DND-41 (cell line): ENCODE measurements at regions not wholly inside any gene's neighbourhood (a gene's known extent, or its start where the extent isn't known, plus 50 kb on each side); places are given as distances from the start of the nearest gene placed in this dataset.
"Not testable (repeated sequence)": the region's sequence is repeated elsewhere in the genome, so short reads cannot be mapped to it uniquely, and the experiment has no call there.

Source experiments
- ATAC-seq: fragments of 200-7000 bp; cut with Tn5 transposase; 3 replicates; pipeline ENCODE4 v1.9.1; 2021; ENCODE audit warnings: low read depth; ENCODE audit not compliant: insufficient read depth
- DNase-seq: peaks from one replicate; pipeline ENCODE4 v3.0.0-alpha.2; 2020
- H2AFZ ChIP-seq: 2 replicates; pipeline ENCODE4 v1.6.0; 2012; ENCODE audit warnings: low read depth, low read length
- H3K27ac ChIP-seq: 2 replicates; pipeline ENCODE4 v1.5.1; 2012; ENCODE audit warnings: low read length, inconsistent platforms
- H3K27me3 ChIP-seq: fragments of 200-600 bp; sonication (generic); 2 replicates; pipeline ENCODE4 v1.6.0; 2012; ENCODE audit warnings: low read length, mild to moderate bottlenecking, inconsistent platforms; ENCODE audit not compliant: insufficient read depth, poor library complexity
- H3K36me3 ChIP-seq: 2 replicates; pipeline ENCODE4 v1.5.1; 2012; ENCODE audit warnings: low read length, inconsistent platforms; ENCODE audit not compliant: insufficient read depth
- H3K4me1 ChIP-seq: 2 replicates; pipeline ENCODE4 v1.5.1; 2012; ENCODE audit warnings: mild to moderate bottlenecking, low read length; ENCODE audit not compliant: insufficient read depth
- H3K4me2 ChIP-seq: 2 replicates; pipeline ENCODE4 v1.6.0; 2012; ENCODE audit warnings: mild to moderate bottlenecking, moderate library complexity, low read length, inconsistent platforms; ENCODE audit not compliant: insufficient read depth
- H3K4me3 ChIP-seq, 2 experiments: fragments of 200-600 bp in 1 of 2; shearing (Covaris generic) in 1 of 2; 2 replicates each; pipeline ENCODE4 v1.5.1; 2012 to 2016; ENCODE audit warnings: inconsistent platforms in 2 of 2, low read length in 2 of 2, mild to moderate bottlenecking in 2 of 2, low read depth in 1 of 2, moderate library complexity in 1 of 2
- H3K79me2 ChIP-seq: 2 replicates; pipeline ENCODE4 v1.6.0; 2012; ENCODE audit warnings: low read length, inconsistent platforms; ENCODE audit not compliant: insufficient read depth
- H3K9ac ChIP-seq: 2 replicates; pipeline ENCODE4 v1.6.0; 2012; ENCODE audit warnings: low read depth, mild to moderate bottlenecking, inconsistent platforms, low read length, moderate library complexity
- H3K9me3 ChIP-seq: 2 replicates; pipeline ENCODE4 v1.5.1; 2012; ENCODE audit warnings: low read length, moderate library complexity, mild to moderate bottlenecking, inconsistent platforms; ENCODE audit not compliant: insufficient read depth, severe bottlenecking
- H4K20me1 ChIP-seq: 2 replicates; pipeline ENCODE4 v1.6.0; 2012; ENCODE audit warnings: low read length; ENCODE audit not compliant: insufficient read depth
- EZH2 ChIP-seq: IDR thresholded peaks from 3 replicates; pipeline ENCODE4 v1.6.1; 2012; ENCODE audit warnings: borderline replicate concordance, low read depth, mild to moderate bottlenecking, moderate library complexity, low read length, inconsistent platforms; ENCODE audit not compliant: severe bottlenecking
- TF ChIP-seq, protein P1 (sequence below): IDR thresholded peaks from 2 replicates; pipeline ENCODE4 v1.5.1; 2012; ENCODE audit warnings: borderline replicate concordance, low read length, moderate library complexity, mild to moderate bottlenecking; ENCODE audit not compliant: poor library complexity, severe bottlenecking; ENCODE audit errors: extremely low read depth

DNA sequence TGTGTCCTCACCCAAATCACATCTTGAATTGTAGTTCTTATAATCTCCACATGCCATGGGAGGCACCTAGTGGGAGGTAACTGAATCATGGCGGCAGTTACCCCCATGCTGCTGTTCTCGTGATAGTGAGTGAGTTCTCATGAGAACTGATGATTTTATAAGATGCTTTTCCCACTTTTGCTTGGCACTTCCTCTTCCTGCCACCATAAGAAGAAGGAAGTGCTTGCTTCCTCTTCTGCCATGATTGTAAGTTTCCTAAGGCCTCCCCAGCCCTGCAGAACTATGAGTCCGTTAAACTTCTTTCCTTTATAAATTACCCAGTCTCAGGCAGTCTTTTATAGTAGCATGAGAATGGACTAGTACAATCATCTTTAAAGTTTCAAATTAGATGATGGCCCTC is 902.4 kb upstream of the PIK3C3 start:
- Histone ChIP-seq H3K4me1 (no peaks in the 10 kb centered on the region), H3K36me3 (no peaks in the 10 kb centered on the region), H3K9me3 (no peaks in the 10 kb centered on the region), H3K27ac (no peak overlapping the region), H3K4me2 (no peak overlapping the region), H3K4me3 (no peak overlapping the region), H2AFZ (no peak overlapping the region), H3K9ac (no peak overlapping the region), H4K20me1 (no peaks in the 10 kb centered on the region), H3K79me2 (no peaks in the 10 kb centered on the region), H3K27me3 (no peaks in the 10 kb centered on the region)
- DNase-seq (no peak), ATAC-seq (no peak)
- TF ChIP-seq, protein P1, sequence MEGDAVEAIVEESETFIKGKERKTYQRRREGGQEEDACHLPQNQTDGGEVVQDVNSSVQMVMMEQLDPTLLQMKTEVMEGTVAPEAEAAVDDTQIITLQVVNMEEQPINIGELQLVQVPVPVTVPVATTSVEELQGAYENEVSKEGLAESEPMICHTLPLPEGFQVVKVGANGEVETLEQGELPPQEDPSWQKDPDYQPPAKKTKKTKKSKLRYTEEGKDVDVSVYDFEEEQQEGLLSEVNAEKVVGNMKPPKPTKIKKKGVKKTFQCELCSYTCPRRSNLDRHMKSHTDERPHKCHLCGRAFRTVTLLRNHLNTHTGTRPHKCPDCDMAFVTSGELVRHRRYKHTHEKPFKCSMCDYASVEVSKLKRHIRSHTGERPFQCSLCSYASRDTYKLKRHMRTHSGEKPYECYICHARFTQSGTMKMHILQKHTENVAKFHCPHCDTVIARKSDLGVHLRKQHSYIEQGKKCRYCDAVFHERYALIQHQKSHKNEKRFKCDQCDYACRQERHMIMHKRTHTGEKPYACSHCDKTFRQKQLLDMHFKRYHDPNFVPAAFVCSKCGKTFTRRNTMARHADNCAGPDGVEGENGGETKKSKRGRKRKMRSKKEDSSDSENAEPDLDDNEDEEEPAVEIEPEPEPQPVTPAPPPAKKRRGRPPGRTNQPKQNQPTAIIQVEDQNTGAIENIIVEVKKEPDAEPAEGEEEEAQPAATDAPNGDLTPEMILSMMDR, result no peak
- TF ChIP-seq EZH2, result no peak

- not testable (repeated sequence) for H3K9ac ChIP-seq, H3K27me3 ChIP-seq, DNase-seq, H3K36me3 ChIP-seq, H3K4me2 ChIP-seq, H4K20me1 ChIP-seq, H2AFZ ChIP-seq, H3K27ac ChIP-seq, ATAC-seq, H3K4me1 ChIP-seq, H3K79me2 ChIP-seq, H3K4me3 ChIP-seq, H3K9me3 ChIP-seq
Measured at GRCh38 chr18:41046250-41046649, 908.8 kb upstream of the PIK3C3 start.

DNA sequence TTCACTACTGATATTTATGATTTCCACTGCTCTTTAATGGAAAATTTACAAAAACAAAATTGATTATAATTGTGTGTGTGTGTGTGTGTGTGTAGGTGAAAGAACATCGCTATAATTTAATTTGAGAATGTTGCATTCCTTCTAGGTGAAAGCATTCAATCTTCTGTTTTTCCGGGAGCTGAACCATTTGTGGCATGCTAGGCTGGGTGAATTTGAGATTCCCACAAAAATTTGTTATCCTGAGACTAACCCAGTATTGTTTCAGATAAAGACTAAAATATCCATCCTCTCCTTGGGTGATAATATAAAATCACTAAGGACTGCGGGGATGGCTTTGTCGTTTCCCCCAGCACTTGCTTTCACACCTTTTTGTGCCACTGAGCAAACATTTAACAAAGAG is 911.2 kb upstream of the PIK3C3 start:
- ATAC-seq, result no peak
- H2AFZ ChIP-seq, result no peak overlapping the region
- H3K9ac ChIP-seq, result no peak overlapping the region
- DNase-seq, result no peak
- no peak overlapping the region for H3K4me3 ChIP-seq
- H3K9me3 ChIP-seq, result no peaks in the 10 kb centered on the region
- H4K20me1 ChIP-seq, result no peaks in the 10 kb centered on the region
- no peaks in the 10 kb centered on the region for H3K79me2 ChIP-seq
- H3K36me3 ChIP-seq, result no peaks in the 10 kb centered on the region
- H3K27ac ChIP-seq, result no peak overlapping the region
- H3K4me1 ChIP-seq, result no peaks in the 10 kb centered on the region
- no peak overlapping the region for H3K4me2 ChIP-seq
- TF ChIP-seq, protein P1, result no peak
- TF ChIP-seq EZH2, result no peak
- H3K27me3 ChIP-seq, result no peaks in the 10 kb centered on the region

DNA sequence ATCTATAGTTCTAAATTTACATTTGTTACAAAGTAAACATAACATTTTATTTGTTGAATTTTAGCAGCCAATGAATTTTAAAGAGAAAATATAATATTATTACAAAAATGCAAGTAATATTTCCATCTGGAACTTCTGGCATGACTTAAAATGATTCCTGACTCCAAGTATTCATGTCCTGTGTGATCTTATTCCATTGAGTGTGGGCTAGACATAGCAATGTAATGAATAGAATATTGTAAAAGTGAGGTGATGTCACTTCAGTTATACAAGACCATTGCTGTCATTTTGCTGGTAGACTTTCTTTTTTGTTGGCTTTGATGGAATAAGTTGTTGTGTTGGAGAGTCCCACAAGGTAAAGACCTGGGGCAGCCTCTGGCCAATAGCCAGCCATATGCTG is 912.2 kb upstream of the PIK3C3 start:
- DNase-seq (no peak), ATAC-seq (no peak)
- no peaks in the 10 kb centered on the region for H3K27me3 ChIP-seq
- TF ChIP-seq, protein P1, result no peak
- no peak for TF ChIP-seq EZH2
- no peak overlapping the region for H3K4me2 ChIP-seq
- H3K9ac ChIP-seq, result no peak overlapping the region
- H3K9me3 ChIP-seq, result no peaks in the 10 kb centered on the region
- no peak overlapping the region for H3K4me3 ChIP-seq
- H4K20me1 ChIP-seq, result no peaks in the 10 kb centered on the region
- no peak overlapping the region for H2AFZ ChIP-seq
- no peaks in the 10 kb centered on the region for H3K4me1 ChIP-seq
- H3K36me3 ChIP-seq, result no peaks in the 10 kb centered on the region
- no peak overlapping the region for H3K27ac ChIP-seq
- no peaks in the 10 kb centered on the region for H3K79me2 ChIP-seq
